ENCODE measurements at regions not wholly inside any gene's neighbourhood (a gene's known extent, or its start where the extent isn't known, plus 50 kb on each side); places are given as distances from the start of the nearest gene placed in this dataset.

GRCh38 chr10:131547129-131547799 is 235.7 kb upstream of the TCERG1L start:
- H3K27me3 ChIP-seq (ENCODE audit: low read length), result peaks cover 7% of the 10 kb centered on the region; the same call in 1 of the 2 replicates
- H3K4me3 ChIP-seq (ENCODE audit: low read length), result no peak overlapping the region
- no peaks in the 10 kb centered on the region for H3K79me2 ChIP-seq (ENCODE audit: low read length)
- TF ChIP-seq EZH2 (IDR thresholded peaks at IDR 0.05; ENCODE audit: low read length, unreplicated experiment) (no peak), EZH2phosphoT487 (IDR thresholded peaks at IDR 0.05; ENCODE audit: borderline replicate concordance, low read length) (no peak), CTCF (conservative IDR thresholded peaks at IDR 0.05; ENCODE audit: low read depth, low read length) (no peak)
- BruUV-seq (replicated peaks), result no TSS peak
- no peaks in the 10 kb centered on the region for H3F3A ChIP-seq (ENCODE audit: low read length, unreplicated experiment)
- no peak overlapping the region for H3K27ac ChIP-seq (ENCODE audit: low read length)
- no peaks in the 10 kb centered on the region for H4K20me1 ChIP-seq (ENCODE audit: low read length)
- ATAC-seq (no peak), DNase-seq (no peak)
- ChIA-PET CTCF (no interaction called here), POLR2A (ENCODE audit: unreplicated experiment) (no interaction called here)
- no peak overlapping the region for H3K4me2 ChIP-seq (ENCODE audit: low read length)
- H3K9me2 ChIP-seq (replicated peaks; ENCODE audit: low read length), result no peaks in the 10 kb centered on the region
- intact Hi-C loops (cut with micrococcal nuclease), result no loop called here
- H3K9ac ChIP-seq (ENCODE audit: low read length), result no peak overlapping the region
- H2AFZ ChIP-seq (ENCODE audit: low read length), result no peak overlapping the region
- H3K9me3 ChIP-seq (ENCODE audit: low read length), result no peaks in the 10 kb centered on the region
- no peaks in the 10 kb centered on the region for H3K36me3 ChIP-seq (ENCODE audit: low read depth, low read length)
- H3K4me1 ChIP-seq (ENCODE audit: insufficient read depth, low read length), result no peaks in the 10 kb centered on the region

GRCh38 chr10:131548176-131548575 is 236.7 kb upstream of the TCERG1L start:
- Histone ChIP-seq H3K9me3 (ENCODE audit: low read length) (no peaks in the 10 kb centered on the region), H4K20me1 (ENCODE audit: low read length) (no peaks in the 10 kb centered on the region), H3K36me3 (ENCODE audit: low read depth, low read length) (no peaks in the 10 kb centered on the region), H3F3A (ENCODE audit: low read length, unreplicated experiment) (no peaks in the 10 kb centered on the region), H2AFZ (ENCODE audit: low read length) (no peak overlapping the region), H3K79me2 (ENCODE audit: low read length) (no peaks in the 10 kb centered on the region), H3K27me3 (ENCODE audit: low read length) (peaks cover 7% of the 10 kb centered on the region; the same call in 1 of the 2 replicates), H3K4me3 (ENCODE audit: low read length) (no peak overlapping the region), H3K4me2 (ENCODE audit: low read length) (no peak overlapping the region), H3K27ac (ENCODE audit: low read length) (no peak overlapping the region), H3K4me1 (ENCODE audit: insufficient read depth, low read length) (no peaks in the 10 kb centered on the region), H3K9ac (ENCODE audit: low read length) (no peak overlapping the region), H3K9me2 (replicated peaks; ENCODE audit: low read length) (no peaks in the 10 kb centered on the region)
- intact Hi-C loops (cut with micrococcal nuclease), result no loop called here
- ChIA-PET POLR2A (ENCODE audit: unreplicated experiment) (no interaction called here), CTCF (no interaction called here)
- no TSS peak for BruUV-seq (replicated peaks)
- DNase-seq (no peak), ATAC-seq (no peak)
- TF ChIP-seq CTCF (conservative IDR thresholded peaks at IDR 0.05; ENCODE audit: low read depth, low read length) (no peak), EZH2 (IDR thresholded peaks at IDR 0.05; ENCODE audit: low read length, unreplicated experiment) (no peak), EZH2phosphoT487 (IDR thresholded peaks at IDR 0.05; ENCODE audit: borderline replicate concordance, low read length) (no peak)

GRCh38 chr10:131549116-131549515 is 237.6 kb upstream of the TCERG1L start:
- no peak overlapping the region for H3K4me2 ChIP-seq (ENCODE audit: low read length)
- DNase-seq (no peak), ATAC-seq (no peak)
- H3K9ac ChIP-seq (ENCODE audit: low read length), result no peak overlapping the region
- no peak overlapping the region for H3K4me3 ChIP-seq (ENCODE audit: low read length)
- no peaks in the 10 kb centered on the region for H3K9me3 ChIP-seq (ENCODE audit: low read length)
- TF ChIP-seq CTCF (conservative IDR thresholded peaks at IDR 0.05; ENCODE audit: low read depth, low read length) (no peak), EZH2phosphoT487 (IDR thresholded peaks at IDR 0.05; ENCODE audit: borderline replicate concordance, low read length) (no peak), EZH2 (IDR thresholded peaks at IDR 0.05; ENCODE audit: low read length, unreplicated experiment) (no peak)
- ChIA-PET CTCF (no interaction called here), POLR2A (ENCODE audit: unreplicated experiment) (no interaction called here)
- H3K79me2 ChIP-seq (ENCODE audit: low read length), result no peaks in the 10 kb centered on the region
- BruUV-seq (replicated peaks), result no TSS peak
- no peaks in the 10 kb centered on the region for H3K9me2 ChIP-seq (replicated peaks; ENCODE audit: low read length)
- H4K20me1 ChIP-seq (ENCODE audit: low read length), result no peaks in the 10 kb centered on the region
- no peak overlapping the region for H2AFZ ChIP-seq (ENCODE audit: low read length)
- intact Hi-C loops (cut with micrococcal nuclease), result no loop called here
- no peaks in the 10 kb centered on the region for H3K27me3 ChIP-seq (ENCODE audit: low read length)
- no peak overlapping the region for H3K27ac ChIP-seq (ENCODE audit: low read length)
- no peaks in the 10 kb centered on the region for H3F3A ChIP-seq (ENCODE audit: low read length, unreplicated experiment)
- H3K4me1 ChIP-seq (ENCODE audit: insufficient read depth, low read length), result no peaks in the 10 kb centered on the region
- H3K36me3 ChIP-seq (ENCODE audit: low read depth, low read length), result no peaks in the 10 kb centered on the region
